ENCODE measurements at regions not wholly inside any gene's neighbourhood (a gene's known extent, or its start where the extent isn't known, plus 50 kb on each side); places are given as distances from the start of the nearest gene placed in this dataset.
"Not testable (repeated sequence)": the region's sequence is repeated elsewhere in the genome, so short reads cannot be mapped to it uniquely, and the experiment has no call there.

GRCh38 chr4:42778349-42778748, 114.2 kb upstream of the GRXCR1 start:
- Histone ChIP-seq H3K4me3 (no peak overlapping the region), H3K4me1 (no peaks in the 10 kb centered on the region), H3K9me3 (no peaks in the 10 kb centered on the region), H3K36me3 (replicated peaks) (no peaks in the 10 kb centered on the region), H3K27me3 (ENCODE audit: low read depth) (no peaks in the 10 kb centered on the region)
- in situ Hi-C loops (cut with MboI; ENCODE audit: low sequenced_read_pairs) = no loop called here
- no peak for DNase-seq (ENCODE audit: low spot score in 2 of 2)

- H3K9me3 ChIP-seq = no peaks in the 10 kb centered on the region
- in situ Hi-C loops (cut with MboI; ENCODE audit: low sequenced_read_pairs) = no loop called here
- no peaks in the 10 kb centered on the region for H3K27me3 ChIP-seq (ENCODE audit: low read depth)
- peak in 1 of 2 experiments; percentile 29 for DNase-seq (ENCODE audit: low spot score in 2 of 2)
- no peaks in the 10 kb centered on the region for H3K36me3 ChIP-seq (replicated peaks)
- no peaks in the 10 kb centered on the region for H3K4me1 ChIP-seq
- H3K4me3 ChIP-seq = no peak overlapping the region
Observed at GRCh38 chr4:42768125-42768748, 111.3 kb upstream of the ATP8A1 start.

GRCh38 chr4:42767669-42768068, 110.8 kb upstream of the ATP8A1 start:
- Histone ChIP-seq H3K4me1 (no peaks in the 10 kb centered on the region), H3K9me3 (no peaks in the 10 kb centered on the region), H3K36me3 (replicated peaks) (no peaks in the 10 kb centered on the region), H3K4me3 (no peak overlapping the region), H3K27me3 (ENCODE audit: low read depth) (no peaks in the 10 kb centered on the region)
- in situ Hi-C loops (cut with MboI; ENCODE audit: low sequenced_read_pairs) = no loop called here
- DNase-seq (ENCODE audit: low spot score in 2 of 2) = peak in 1 of 2 experiments; percentile 9

GRCh38 chr4:42761804-42762203, 104.9 kb upstream of the ATP8A1 start:
- no peak for DNase-seq (ENCODE audit: low spot score in 2 of 2)

GRCh38 chr4:42754965-42755364, 98.1 kb upstream of the ATP8A1 start:
- H3K9me3 ChIP-seq; H3K27me3 ChIP-seq (ENCODE audit: low read depth); in situ Hi-C loops (cut with MboI; ENCODE audit: low sequenced_read_pairs); H3K4me3 ChIP-seq; H3K4me1 ChIP-seq; H3K36me3 ChIP-seq (replicated peaks); DNase-seq (ENCODE audit: low spot score in 2 of 2): not testable (repeated sequence)

More at GRCh38 chr4:42761804-42762203, 104.9 kb upstream of the ATP8A1 start:
- Histone ChIP-seq H3K27me3 (ENCODE audit: low read depth) (no peaks in the 10 kb centered on the region), H3K4me3 (no peak overlapping the region), H3K9me3 (no peaks in the 10 kb centered on the region), H3K4me1 (no peaks in the 10 kb centered on the region), H3K36me3 (replicated peaks) (no peaks in the 10 kb centered on the region)
- in situ Hi-C loops (cut with MboI; ENCODE audit: low sequenced_read_pairs) = no loop called here

GRCh38 chr4:42751587-42751986, 94.7 kb upstream of the ATP8A1 start:
- Histone ChIP-seq H3K4me3 (no peak overlapping the region), H3K9me3 (no peaks in the 10 kb centered on the region), H3K4me1 (no peaks in the 10 kb centered on the region; the same call in 1 of the 2 replicates), H3K36me3 (replicated peaks) (no peaks in the 10 kb centered on the region), H3K27me3 (ENCODE audit: low read depth) (no peaks in the 10 kb centered on the region)
- DNase-seq (ENCODE audit: low spot score in 2 of 2) = peak in 1 of 2 experiments; percentile 10
- in situ Hi-C loops (cut with MboI; ENCODE audit: low sequenced_read_pairs) = no loop called here

- Histone ChIP-seq H3K9me3 (no peaks in the 10 kb centered on the region), H3K36me3 (replicated peaks) (no peaks in the 10 kb centered on the region), H3K4me1 (no peaks in the 10 kb centered on the region; the same call in 1 of the 2 replicates), H3K27me3 (ENCODE audit: low read depth) (no peaks in the 10 kb centered on the region), H3K4me3 (no peak overlapping the region)
- in situ Hi-C loops (cut with MboI; ENCODE audit: low sequenced_read_pairs) = no loop called here
- DNase-seq (ENCODE audit: low spot score in 2 of 2) = no peak
Observed at GRCh38 chr4:42750856-42751255, 94.0 kb upstream of the ATP8A1 start.

GRCh38 chr4:42750091-42750490, 93.2 kb upstream of the ATP8A1 start:
- H3K9me3 ChIP-seq = no peaks in the 10 kb centered on the region
- in situ Hi-C loops (cut with MboI; ENCODE audit: low sequenced_read_pairs) = no loop called here
- no peak for DNase-seq (ENCODE audit: low spot score in 2 of 2)
- H3K36me3 ChIP-seq (replicated peaks) = no peaks in the 10 kb centered on the region
- H3K4me1 ChIP-seq = no peaks in the 10 kb centered on the region; the same call in 1 of the 2 replicates
- no peaks in the 10 kb centered on the region for H3K27me3 ChIP-seq (ENCODE audit: low read depth)
- no peak overlapping the region for H3K4me3 ChIP-seq

- Histone ChIP-seq H3K4me3 (no peak overlapping the region), H3K36me3 (replicated peaks) (no peaks in the 10 kb centered on the region), H3K4me1 (no peaks in the 10 kb centered on the region; the same call in 1 of the 2 replicates), H3K9me3 (no peaks in the 10 kb centered on the region), H3K27me3 (ENCODE audit: low read depth) (no peaks in the 10 kb centered on the region)
- DNase-seq (ENCODE audit: low spot score in 2 of 2) = no peak
- in situ Hi-C loops (cut with MboI; ENCODE audit: low sequenced_read_pairs) = no loop called here
Observed at GRCh38 chr4:42747971-42748370, 91.1 kb upstream of the ATP8A1 start.

- no peaks in the 10 kb centered on the region for H3K27me3 ChIP-seq (ENCODE audit: low read depth)
- in situ Hi-C loops (cut with MboI; ENCODE audit: low sequenced_read_pairs) = no loop called here
- H3K4me1 ChIP-seq = peaks cover 12% of the 10 kb centered on the region; the same call in 1 of the 2 replicates
- H3K9me3 ChIP-seq = no peaks in the 10 kb centered on the region
- no peak overlapping the region for H3K4me3 ChIP-seq
- no peak for DNase-seq (ENCODE audit: low spot score in 2 of 2)
- H3K36me3 ChIP-seq (replicated peaks) = no peaks in the 10 kb centered on the region
Observed at GRCh38 chr4:42736527-42737195, 79.8 kb upstream of the ATP8A1 start.

- H3K9me3 ChIP-seq = no peaks in the 10 kb centered on the region
- in situ Hi-C loops (cut with MboI; ENCODE audit: low sequenced_read_pairs) = no loop called here
- H3K27me3 ChIP-seq (ENCODE audit: low read depth) = no peaks in the 10 kb centered on the region
- DNase-seq (ENCODE audit: low spot score in 2 of 2) = no peak
- no peak overlapping the region for H3K4me3 ChIP-seq
- H3K36me3 ChIP-seq (replicated peaks) = no peaks in the 10 kb centered on the region
- peaks cover 12% of the 10 kb centered on the region; the same call in 1 of the 2 replicates for H3K4me1 ChIP-seq
Observed at GRCh38 chr4:42733380-42733779, 76.5 kb upstream of the ATP8A1 start.

GRCh38 chr4:42732776-42733175, 75.9 kb upstream of the ATP8A1 start:
- no peaks in the 10 kb centered on the region for H3K9me3 ChIP-seq
- peaks cover 12% of the 10 kb centered on the region; the same call in 1 of the 2 replicates for H3K4me1 ChIP-seq
- H3K27me3 ChIP-seq (ENCODE audit: low read depth) = no peaks in the 10 kb centered on the region
- no peak for DNase-seq (ENCODE audit: low spot score in 2 of 2)
- in situ Hi-C loops (cut with MboI; ENCODE audit: low sequenced_read_pairs) = no loop called here
- no peaks in the 10 kb centered on the region for H3K36me3 ChIP-seq (replicated peaks)
- no peak overlapping the region for H3K4me3 ChIP-seq

- Histone ChIP-seq H3K36me3 (replicated peaks) (no peaks in the 10 kb centered on the region), H3K27me3 (ENCODE audit: low read depth) (no peaks in the 10 kb centered on the region), H3K4me1 (peaks cover under 1% of the 10 kb centered on the region; the same call in 1 of the 2 replicates), H3K9me3 (no peaks in the 10 kb centered on the region), H3K4me3 (no peak overlapping the region)
- no peak for DNase-seq (ENCODE audit: low spot score in 2 of 2)
- in situ Hi-C loops (cut with MboI; ENCODE audit: low sequenced_read_pairs) = no loop called here
Observed at GRCh38 chr4:42729505-42730237, 72.8 kb upstream of the ATP8A1 start.

GRCh38 chr4:42724451-42724850, 67.5 kb upstream of the ATP8A1 start:
- Histone ChIP-seq H3K36me3 (replicated peaks) (no peaks in the 10 kb centered on the region), H3K27me3 (ENCODE audit: low read depth) (no peaks in the 10 kb centered on the region), H3K4me1 (no peaks in the 10 kb centered on the region), H3K4me3 (no peak overlapping the region), H3K9me3 (no peaks in the 10 kb centered on the region)
- no peak for DNase-seq (ENCODE audit: low spot score in 2 of 2)
- in situ Hi-C loops (cut with MboI; ENCODE audit: low sequenced_read_pairs) = no loop called here

All from HAP-1 (cell line).